GM13977 (cell line): ENCODE measurements at regions not wholly inside any gene's neighbourhood (a gene's known extent, or its start where the extent isn't known, plus 50 kb on each side); places are given as distances from the start of the nearest gene placed in this dataset.

Experiments used
- DNase-seq: peaks from one replicate; pipeline ENCODE4 v3.0.0; 2012; ENCODE audit warnings: low spot score
- CTCF ChIP-seq: IDR thresholded peaks from 2 replicates; pipeline ENCODE4 v1.5.1; 2012; ENCODE audit warnings: mild to moderate bottlenecking, control low read depth; ENCODE audit not compliant: insufficient read depth; ENCODE audit errors: extremely low read depth, missing control alignments
- in situ Hi-C: fragments of 300-500 bp; cut with MboI; formaldehyde crosslinking; loops from one replicate; pipeline ENCODE4 v1.12.0; 2022; ENCODE audit warnings: low sequenced_read_pairs, low pct_unique_long_range_greater_than_20kb, mixed read lengths, inconsistent platforms; ENCODE audit not compliant: unreplicated experiment

- no peak for DNase-seq
- no peak for TF ChIP-seq CTCF
- in situ Hi-C loops, result no loop called here
These were observed 763.1 kb downstream of the UQCRFS1 start for GRCh38 chr19:28449803-28450202.

GRCh38 chr19:28446511-28446910 is 766.4 kb downstream of the UQCRFS1 start:
- TF ChIP-seq CTCF, result no peak
- in situ Hi-C loops, result no loop called here
- DNase-seq, result no peak

- no peak for TF ChIP-seq CTCF
- in situ Hi-C loops, result no loop called here
- no peak for DNase-seq
These were observed 767.1 kb downstream of the UQCRFS1 start for GRCh38 chr19:28445826-28446225.

GRCh38 chr19:28444362-28444761 is 768.6 kb downstream of the UQCRFS1 start:
- in situ Hi-C loops, result no loop called here
- no peak for DNase-seq
- no peak for TF ChIP-seq CTCF

- in situ Hi-C loops, result no loop called here
These were observed 769.6 kb downstream of the UQCRFS1 start for GRCh38 chr19:28443361-28443760.

GRCh38 chr19:28437390-28438346 is 775.3 kb downstream of the UQCRFS1 start:
- TF ChIP-seq CTCF, result no peak
- in situ Hi-C loops, result no loop called here
- no peak for DNase-seq

More at GRCh38 chr19:28443361-28443760, 769.6 kb downstream of the UQCRFS1 start:
- DNase-seq, result no peak
- TF ChIP-seq CTCF, result no peak

GRCh38 chr19:28436320-28436719 is 776.6 kb downstream of the UQCRFS1 start:
- DNase-seq, result no peak
- TF ChIP-seq CTCF, result no peak
- in situ Hi-C loops, result no loop called here
